ENCODE measurements at regions not wholly inside any gene's neighbourhood (a gene's known extent, or its start where the extent isn't known, plus 50 kb on each side); places are given as distances from the start of the nearest gene placed in this dataset.

GRCh38 chr13:89936256-89936655, 1411.2 kb upstream of the MIR17HG start:
- Histone ChIP-seq H3K4me1 (ENCODE audit: insufficient read depth, low read length) (no peaks in the 10 kb centered on the region), H3K27ac (ENCODE audit: low read depth, low read length) (no peak overlapping the region), H3K4me3 (ENCODE audit: insufficient read depth, low read length) (no peak overlapping the region), H3K36me3 (ENCODE audit: insufficient read depth, low read length) (no peaks in the 10 kb centered on the region), H3K4me2 (ENCODE audit: insufficient read depth, low read length) (no peak overlapping the region), H2AFZ (ENCODE audit: low read length) (no peak overlapping the region), H3K9me3 (ENCODE audit: low read depth, low read length) (no peaks in the 10 kb centered on the region), H4K20me1 (ENCODE audit: insufficient read depth, low read length) (no peaks in the 10 kb centered on the region), H3K27me3 (ENCODE audit: insufficient read depth, low read length) (no peaks in the 10 kb centered on the region), H3K79me2 (ENCODE audit: insufficient read depth, low read length) (no peaks in the 10 kb centered on the region)
- DNase-seq (ENCODE audit: insufficient read length, low spot score, missing footprints): no peak
- TF ChIP-seq CTCF (IDR thresholded peaks at IDR 0.05; ENCODE audit: extremely low read depth, low read depth, low read length): no peak

- no peak for TF ChIP-seq CTCF (IDR thresholded peaks at IDR 0.05; ENCODE audit: extremely low read depth, low read depth, low read length)
- no peak overlapping the region for H2AFZ ChIP-seq (ENCODE audit: low read length)
Observed at GRCh38 chr13:89937420-89937819, 1410.1 kb upstream of the MIR17HG start.

GRCh38 chr13:89940383-89940782, 1407.1 kb upstream of the MIR17HG start:
- no peaks in the 10 kb centered on the region for H3K9me3 ChIP-seq (ENCODE audit: low read depth, low read length)
- no peaks in the 10 kb centered on the region for H3K36me3 ChIP-seq (ENCODE audit: insufficient read depth, low read length)
- no peak overlapping the region for H2AFZ ChIP-seq (ENCODE audit: low read length)
- H3K4me1 ChIP-seq (ENCODE audit: insufficient read depth, low read length): no peaks in the 10 kb centered on the region
- H3K4me2 ChIP-seq (ENCODE audit: insufficient read depth, low read length): no peak overlapping the region
- DNase-seq (ENCODE audit: insufficient read length, low spot score, missing footprints): no peak
- H3K27ac ChIP-seq (ENCODE audit: low read depth, low read length): no peak overlapping the region
- no peak for TF ChIP-seq CTCF (IDR thresholded peaks at IDR 0.05; ENCODE audit: extremely low read depth, low read depth, low read length)
- H3K4me3 ChIP-seq (ENCODE audit: insufficient read depth, low read length): no peak overlapping the region
- no peaks in the 10 kb centered on the region for H3K27me3 ChIP-seq (ENCODE audit: insufficient read depth, low read length)
- H3K79me2 ChIP-seq (ENCODE audit: insufficient read depth, low read length): no peaks in the 10 kb centered on the region
- H4K20me1 ChIP-seq (ENCODE audit: insufficient read depth, low read length): no peaks in the 10 kb centered on the region

More at GRCh38 chr13:89937420-89937819, 1410.1 kb upstream of the MIR17HG start:
- Histone ChIP-seq H3K36me3 (ENCODE audit: insufficient read depth, low read length) (no peaks in the 10 kb centered on the region), H3K27ac (ENCODE audit: low read depth, low read length) (no peak overlapping the region), H3K4me3 (ENCODE audit: insufficient read depth, low read length) (no peak overlapping the region), H3K4me1 (ENCODE audit: insufficient read depth, low read length) (no peaks in the 10 kb centered on the region), H4K20me1 (ENCODE audit: insufficient read depth, low read length) (no peaks in the 10 kb centered on the region), H3K9me3 (ENCODE audit: low read depth, low read length) (no peaks in the 10 kb centered on the region), H3K27me3 (ENCODE audit: insufficient read depth, low read length) (no peaks in the 10 kb centered on the region), H3K79me2 (ENCODE audit: insufficient read depth, low read length) (no peaks in the 10 kb centered on the region), H3K4me2 (ENCODE audit: insufficient read depth, low read length) (no peak overlapping the region)
- no peak for DNase-seq (ENCODE audit: insufficient read length, low spot score, missing footprints)

- DNase-seq (ENCODE audit: insufficient read length, low spot score, missing footprints): no peak
- no peaks in the 10 kb centered on the region for H3K9me3 ChIP-seq (ENCODE audit: low read depth, low read length)
Observed at GRCh38 chr13:89943139-89943538, 1404.3 kb upstream of the MIR17HG start.

More at GRCh38 chr13:89943139-89943538, 1404.3 kb upstream of the MIR17HG start:
- no peaks in the 10 kb centered on the region for H3K79me2 ChIP-seq (ENCODE audit: insufficient read depth, low read length)
- H3K4me3 ChIP-seq (ENCODE audit: insufficient read depth, low read length): no peak overlapping the region
- H3K4me2 ChIP-seq (ENCODE audit: insufficient read depth, low read length): no peak overlapping the region
- no peak for TF ChIP-seq CTCF (IDR thresholded peaks at IDR 0.05; ENCODE audit: extremely low read depth, low read depth, low read length)
- H2AFZ ChIP-seq (ENCODE audit: low read length): no peak overlapping the region
- no peaks in the 10 kb centered on the region for H3K27me3 ChIP-seq (ENCODE audit: insufficient read depth, low read length)
- no peak overlapping the region for H3K27ac ChIP-seq (ENCODE audit: low read depth, low read length)
- H4K20me1 ChIP-seq (ENCODE audit: insufficient read depth, low read length): no peaks in the 10 kb centered on the region
- H3K4me1 ChIP-seq (ENCODE audit: insufficient read depth, low read length): no peaks in the 10 kb centered on the region
- no peaks in the 10 kb centered on the region for H3K36me3 ChIP-seq (ENCODE audit: insufficient read depth, low read length)

Data from osteoblast (primary cell).